Naive thymus-derived CD4-positive, alpha-beta T cell (primary cell): ENCODE measurements at regions not wholly inside any gene's neighbourhood (a gene's known extent, or its start where the extent isn't known, plus 50 kb on each side); places are given as distances from the start of the nearest gene placed in this dataset.
"Not testable (repeated sequence)": the region's sequence is repeated elsewhere in the genome, so short reads cannot be mapped to it uniquely, and the experiment has no call there.

Experiments used
- ATAC-seq: fragments of 150-1000 bp; cut with Tn5 transposase; 2 replicates; pipeline ENCODE4 v1.10.0; 2021; ENCODE audit warnings: mild to moderate bottlenecking, moderate library complexity
- CTCF ChIA-PET: fragments of 350-600 bp; sonication (Branson Sonifier 250); formaldehyde crosslinking; loops from one replicate; lab custom pipeline; 2021; ENCODE audit warnings: antibody characterized with exemption; lab: Charles Lee
- POLR2A ChIA-PET: fragments of 350-600 bp; sonication (Branson Sonifier 250); formaldehyde crosslinking; loops from one replicate; lab custom pipeline; 2021; ENCODE audit warnings: antibody characterized with exemption, inconsistent platforms; lab: Charles Lee
- DNase-seq, 9 donors: peaks; one replicate each; pipeline versions ENCODE4 v3.0.0 to v3.0.0-alpha.2; 2020 to 2022; ENCODE audit warnings: mixed read lengths in 1 of 9
- H3K27ac ChIP-seq: one replicate; pipeline ENCODE4 v1.7.0; 2013; ENCODE audit warnings: mild to moderate bottlenecking, low read depth, low read length, moderate library complexity
- H3K27me3 ChIP-seq, 2 donors: one replicate each; pipeline ENCODE4 v1.7.0; 2013; ENCODE audit warnings: low read length in 2 of 2, mild to moderate bottlenecking in 2 of 2, moderate library complexity in 2 of 2; ENCODE audit not compliant: control insufficient read depth in 2 of 2, insufficient read depth in 2 of 2
- H3K36me3 ChIP-seq, 3 experiments: 1 replicate in 2 of 3; 2 replicates in 1 of 3; pipeline ENCODE4 v1.7.0; 2013; ENCODE audit warnings: low read length in 3 of 3, mild to moderate bottlenecking in 3 of 3, moderate library complexity in 1 of 3; ENCODE audit not compliant: insufficient read depth in 3 of 3, control insufficient read depth in 2 of 3
- H3K4me1 ChIP-seq, 2 donors: one replicate each; pipeline ENCODE4 v1.7.0; 2013; ENCODE audit warnings: low read length in 2 of 2, mild to moderate bottlenecking in 2 of 2, moderate library complexity in 1 of 2; ENCODE audit not compliant: control insufficient read depth in 2 of 2, insufficient read depth in 2 of 2
- H3K4me3 ChIP-seq: 2 replicates; pipeline ENCODE4 v1.7.0; 2013; ENCODE audit warnings: mild to moderate bottlenecking, low read length
- H3K9me3 ChIP-seq, 3 experiments: 1 replicate in 2 of 3; 2 replicates in 1 of 3; pipeline ENCODE4 v1.7.0; 2013; ENCODE audit warnings: low read length in 3 of 3; ENCODE audit not compliant: control insufficient read depth in 2 of 3
- H3K27ac Mint-ChIP-seq, 9 donors: one replicate each; pipeline ENCODE4 v1.8.0; 2020 to 2022; ENCODE audit warnings: mixed read lengths in 9 of 9, mild to moderate bottlenecking in 8 of 9, moderate library complexity in 5 of 9, inconsistent platforms in 2 of 9
- H3K27me3 Mint-ChIP-seq, 5 donors: one replicate each; pipeline ENCODE4 v1.8.0; 2021 to 2022; ENCODE audit warnings: mixed read lengths in 5 of 5, mild to moderate bottlenecking in 1 of 5
- H3K36me3 Mint-ChIP-seq, 5 donors: one replicate each; pipeline ENCODE4 v1.8.0; 2020 to 2022; ENCODE audit warnings: mixed read lengths in 5 of 5, mild to moderate bottlenecking in 3 of 5, inconsistent platforms in 1 of 5
- H3K4me1 Mint-ChIP-seq, 7 donors: one replicate each; pipeline ENCODE4 v1.8.0; 2020 to 2022; ENCODE audit warnings: mixed read lengths in 7 of 7, mild to moderate bottlenecking in 3 of 7, inconsistent platforms in 1 of 7
- H3K4me3 Mint-ChIP-seq, 10 donors: one replicate each; pipeline ENCODE4 v1.8.0; 2020 to 2022; ENCODE audit warnings: mild to moderate bottlenecking in 10 of 10, mixed read lengths in 10 of 10, moderate library complexity in 6 of 10, inconsistent platforms in 2 of 10
- H3K9me3 Mint-ChIP-seq, 11 donors: one replicate each; pipeline ENCODE4 v1.8.0; 2020 to 2022; ENCODE audit warnings: mixed read lengths in 11 of 11, mild to moderate bottlenecking in 4 of 11, inconsistent platforms in 1 of 11, moderate library complexity in 1 of 11
- intact Hi-C, 2 donors: fragments of 100-400 bp; cut with micrococcal nuclease; formaldehyde crosslinking; loops; one replicate each; pipeline ENCODE4 v1.15.1; 2023

GRCh38 chr4:63965875-63966274 is 443.4 kb downstream of the TECRL start:
- no peak for ATAC-seq
- no peak overlapping the region for H3K27ac ChIP-seq
- H3K27me3 ChIP-seq = no peaks in the 10 kb centered on the region
- CTCF ChIA-PET = no interaction called here
- no peaks in the 10 kb centered on the region for H3K36me3 ChIP-seq
- Mint-ChIP-seq H3K9me3 (peaks cover 0 to 16% (median 3%) of the 10 kb centered on the region in 11 donors), H3K36me3 (no peaks in the 10 kb centered on the region), H3K27ac (no peak overlapping the region), H3K4me3 (no peak overlapping the region), H3K4me1 (no peaks in the 10 kb centered on the region), H3K27me3 (no peaks in the 10 kb centered on the region)
- H3K4me1 ChIP-seq = no peaks in the 10 kb centered on the region
- DNase-seq = no peak
- POLR2A ChIA-PET = no interaction called here
- H3K4me3 ChIP-seq = no peak overlapping the region
- intact Hi-C loops = no loop called here
- H3K9me3 ChIP-seq = no peaks in the 10 kb centered on the region

GRCh38 chr4:63942706-63943286 is 466.5 kb downstream of the TECRL start:
- peaks cover 0 to 15% (median 4%) of the 10 kb centered on the region in 11 donors for H3K9me3 Mint-ChIP-seq

GRCh38 chr4:63937961-63938360 is 471.3 kb downstream of the TECRL start:
- no peaks in the 10 kb centered on the region for H3K4me1 Mint-ChIP-seq
- H3K9me3 ChIP-seq = no peaks in the 10 kb centered on the region
- H3K4me1 ChIP-seq = no peaks in the 10 kb centered on the region
- H3K27me3 Mint-ChIP-seq = no peaks in the 10 kb centered on the region
- H3K36me3 ChIP-seq = no peaks in the 10 kb centered on the region
- H3K4me3 Mint-ChIP-seq = no peak overlapping the region
- CTCF ChIA-PET = no interaction called here
- no peaks in the 10 kb centered on the region for H3K27me3 ChIP-seq
- no peak overlapping the region for H3K27ac ChIP-seq
- no peaks in the 10 kb centered on the region for H3K36me3 Mint-ChIP-seq
- no peak overlapping the region for H3K27ac Mint-ChIP-seq
- ATAC-seq = no peak
- intact Hi-C loops = no loop called here
- H3K4me3 ChIP-seq = no peak overlapping the region
- DNase-seq = no peak
- H3K9me3 Mint-ChIP-seq = peaks cover 0 to 29% (median 3%) of the 10 kb centered on the region in 11 donors
- POLR2A ChIA-PET = no interaction called here

More at GRCh38 chr4:63942706-63943286, 466.5 kb downstream of the TECRL start:
- H3K4me3 ChIP-seq, H3K27me3 ChIP-seq, H3K4me1 ChIP-seq, DNase-seq, H3K36me3 Mint-ChIP-seq, H3K27me3 Mint-ChIP-seq, intact Hi-C loops, POLR2A ChIA-PET, ATAC-seq, CTCF ChIA-PET, H3K9me3 ChIP-seq, H3K4me3 Mint-ChIP-seq, H3K27ac ChIP-seq, H3K4me1 Mint-ChIP-seq, H3K36me3 ChIP-seq, H3K27ac Mint-ChIP-seq: not testable (repeated sequence)

GRCh38 chr4:63922146-63922545 is 487.1 kb downstream of the TECRL start:
- peaks cover 0 to 14% (median 5%) of the 10 kb centered on the region in 11 donors for H3K9me3 Mint-ChIP-seq
- Histone ChIP-seq H3K4me3 (no peak overlapping the region), H3K27ac (no peak overlapping the region), H3K27me3 (no peaks in the 10 kb centered on the region), H3K36me3 (no peaks in the 10 kb centered on the region), H3K9me3 (peaks cover 0 to 5% (median 4%) of the 10 kb centered on the region in 3 experiments), H3K4me1 (no peaks in the 10 kb centered on the region)
- H3K4me3 Mint-ChIP-seq = no peak overlapping the region
- DNase-seq = no peak
- no peaks in the 10 kb centered on the region for H3K4me1 Mint-ChIP-seq
- intact Hi-C loops = no loop called here
- no peaks in the 10 kb centered on the region for H3K27me3 Mint-ChIP-seq
- CTCF ChIA-PET = no interaction called here
- ATAC-seq = no peak
- no peaks in the 10 kb centered on the region for H3K36me3 Mint-ChIP-seq
- POLR2A ChIA-PET = no interaction called here
- no peak overlapping the region for H3K27ac Mint-ChIP-seq

- Histone ChIP-seq H3K27ac (no peak overlapping the region), H3K4me3 (no peak overlapping the region), H3K9me3 (peaks cover 0 to 5% (median 4%) of the 10 kb centered on the region in 3 experiments), H3K36me3 (no peaks in the 10 kb centered on the region), H3K4me1 (no peaks in the 10 kb centered on the region), H3K27me3 (no peaks in the 10 kb centered on the region)
- no peak overlapping the region for H3K27ac Mint-ChIP-seq
- H3K27me3 Mint-ChIP-seq = no peaks in the 10 kb centered on the region
- ATAC-seq = no peak
- intact Hi-C loops = no loop called here
- ChIA-PET CTCF (no interaction called here), POLR2A (no interaction called here)
- H3K4me1 Mint-ChIP-seq = no peaks in the 10 kb centered on the region
- H3K4me3 Mint-ChIP-seq = no peak overlapping the region
- peaks cover 0 to 14% (median 5%) of the 10 kb centered on the region in 11 donors for H3K9me3 Mint-ChIP-seq
- no peaks in the 10 kb centered on the region for H3K36me3 Mint-ChIP-seq
- DNase-seq = no peak
Observed at GRCh38 chr4:63921561-63921960, 487.7 kb downstream of the TECRL start.

GRCh38 chr4:63919636-63920365 is 489.4 kb downstream of the TECRL start:
- Histone ChIP-seq H3K4me3 (no peak overlapping the region), H3K27ac (no peak overlapping the region), H3K4me1 (no peaks in the 10 kb centered on the region), H3K9me3 (peaks cover 0 to 5% (median 0%) of the 10 kb centered on the region in 3 experiments), H3K36me3 (no peaks in the 10 kb centered on the region), H3K27me3 (no peaks in the 10 kb centered on the region)
- ChIA-PET POLR2A (no interaction called here), CTCF (no interaction called here)
- DNase-seq (no peak), ATAC-seq (no peak)
- Mint-ChIP-seq H3K27me3 (no peaks in the 10 kb centered on the region), H3K4me3 (no peak overlapping the region), H3K36me3 (no peaks in the 10 kb centered on the region), H3K4me1 (no peaks in the 10 kb centered on the region), H3K27ac (peak overlapping the region in 1 of 9 donors; percentile 36), H3K9me3 (peaks cover 0 to 28% (median 3%) of the 10 kb centered on the region in 11 donors)
- intact Hi-C loops = no loop called here

- ChIA-PET CTCF (no interaction called here), POLR2A (no interaction called here)
- H3K4me3 Mint-ChIP-seq = no peak overlapping the region
- H3K27me3 Mint-ChIP-seq = no peaks in the 10 kb centered on the region
- Histone ChIP-seq H3K36me3 (no peaks in the 10 kb centered on the region), H3K27me3 (no peaks in the 10 kb centered on the region), H3K4me3 (no peak overlapping the region), H3K27ac (no peak overlapping the region), H3K4me1 (no peaks in the 10 kb centered on the region), H3K9me3 (no peaks in the 10 kb centered on the region)
- peaks cover 0 to 17% (median 5%) of the 10 kb centered on the region in 11 donors for H3K9me3 Mint-ChIP-seq
- H3K27ac Mint-ChIP-seq = no peak overlapping the region
- no peaks in the 10 kb centered on the region for H3K36me3 Mint-ChIP-seq
- no peaks in the 10 kb centered on the region for H3K4me1 Mint-ChIP-seq
- DNase-seq (no peak), ATAC-seq (no peak)
- intact Hi-C loops = no loop called here
Observed at GRCh38 chr4:63906660-63907183, 502.5 kb downstream of the TECRL start.
